Fibroblast of lung (primary cell): ENCODE measurements at regions not wholly inside any gene's neighbourhood (a gene's known extent, or its start where the extent isn't known, plus 50 kb on each side); places are given as distances from the start of the nearest gene placed in this dataset.

Experiments used
- DNase-seq, 2 donors: peaks; one replicate each; pipeline versions ENCODE4 v3.0.0 to v3.0.0-alpha.2; 2010; ENCODE audit warnings: low read depth in 2 of 2
- H2AFZ ChIP-seq: 2 replicates; pipeline ENCODE4 v1.5.1; 2012; ENCODE audit warnings: low read length, control low read depth, inconsistent platforms
- H3K27ac ChIP-seq: 2 replicates; pipeline ENCODE4 v1.5.1; 2011; ENCODE audit warnings: low read length, control low read depth; ENCODE audit not compliant: insufficient read depth
- H3K27me3 ChIP-seq: 2 replicates; pipeline ENCODE4 v1.5.1; 2011; ENCODE audit warnings: mild to moderate bottlenecking, low read length; ENCODE audit not compliant: control insufficient read depth, insufficient read depth
- H3K36me3 ChIP-seq: 2 replicates; pipeline ENCODE4 v1.5.1; 2011; ENCODE audit warnings: low read length; ENCODE audit not compliant: control insufficient read depth, insufficient read depth
- H3K4me1 ChIP-seq: 2 replicates; pipeline ENCODE4 v1.5.1; 2011; ENCODE audit warnings: low read length; ENCODE audit not compliant: control insufficient read depth, insufficient read depth; ENCODE audit errors: extremely low read depth
- H3K4me2 ChIP-seq: 2 replicates; pipeline ENCODE4 v1.5.1; 2011; ENCODE audit warnings: low read length, control low read depth; ENCODE audit not compliant: insufficient read depth; ENCODE audit errors: extremely low read depth
- H3K4me3 ChIP-seq, 4 experiments: fragments of 200-600 bp in 1 of 4; sonication (generic) in 1 of 4; replicated peaks in 1 of 4; 2 replicates each; pipeline ENCODE4 v1.5.1; 2011 to 2016; ENCODE audit warnings: low read length in 4 of 4, low read depth in 3 of 4, mild to moderate bottlenecking in 3 of 4, control low read depth in 2 of 4, inconsistent platforms in 1 of 4, mixed read lengths in 1 of 4; ENCODE audit not compliant: insufficient read depth in 1 of 4; ENCODE audit errors: control extremely low read depth in 1 of 4
- H3K79me2 ChIP-seq: 2 replicates; pipeline ENCODE4 v1.5.1; 2012; ENCODE audit warnings: mild to moderate bottlenecking, low read length, inconsistent platforms; ENCODE audit not compliant: control insufficient read depth, insufficient read depth
- H3K9ac ChIP-seq: 2 replicates; pipeline ENCODE4 v1.5.1; 2011; ENCODE audit warnings: mild to moderate bottlenecking, low read length, control low read depth; ENCODE audit not compliant: insufficient read depth
- H3K9me3 ChIP-seq: 2 replicates; pipeline ENCODE4 v1.5.1; 2012; ENCODE audit warnings: low read depth, low read length; ENCODE audit not compliant: control insufficient read depth, insufficient read depth
- H4K20me1 ChIP-seq: 2 replicates; pipeline ENCODE4 v1.5.1; 2011; ENCODE audit warnings: low read length; ENCODE audit not compliant: control insufficient read depth, insufficient read depth; ENCODE audit errors: extremely low read depth
- EZH2 ChIP-seq: IDR thresholded peaks from 2 replicates; pipeline ENCODE4 v1.5.1; 2012; ENCODE audit warnings: low read length, control low read depth, mild to moderate bottlenecking; ENCODE audit errors: missing control alignments
- TF ChIP-seq, protein P1 (sequence below), 2 donors: IDR thresholded peaks in 1 of 2; conservative IDR thresholded peaks in 1 of 2; 1 replicate in 1 of 2; 2 replicates in 1 of 2; pipeline ENCODE4 v1.5.1; 2011 to 2012; ENCODE audit warnings: low read length in 2 of 2, control low read depth in 1 of 2, inconsistent platforms in 1 of 2, low read depth in 1 of 2, mild to moderate bottlenecking in 1 of 2

DNA sequence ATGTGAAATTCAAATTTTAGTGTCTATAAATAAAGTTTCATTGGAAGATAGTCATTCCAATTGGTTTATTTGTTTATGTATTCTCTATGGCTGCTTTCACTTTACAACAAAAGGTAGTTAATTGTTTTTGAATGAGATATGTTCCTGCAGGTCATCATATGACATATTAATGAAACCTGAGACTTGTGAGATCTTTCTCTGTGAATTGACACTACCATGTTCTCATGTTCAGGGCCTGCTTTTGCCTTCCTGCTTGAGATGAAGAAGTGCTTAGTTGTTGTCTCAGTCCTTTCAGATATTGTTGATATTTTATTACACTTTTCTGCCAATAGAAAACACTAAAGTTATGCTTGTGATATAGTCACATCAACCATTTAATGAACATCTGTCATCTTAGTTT, 132.5 kb downstream of the UTRN start:
- H3K79me2 ChIP-seq, result peaks cover 22% of the 10 kb centered on the region
- H3K4me2 ChIP-seq, result no peak overlapping the region
- peaks cover 17% of the 10 kb centered on the region for H3K4me1 ChIP-seq
- H3K36me3 ChIP-seq, result no peaks in the 10 kb centered on the region
- TF ChIP-seq, protein P1, sequence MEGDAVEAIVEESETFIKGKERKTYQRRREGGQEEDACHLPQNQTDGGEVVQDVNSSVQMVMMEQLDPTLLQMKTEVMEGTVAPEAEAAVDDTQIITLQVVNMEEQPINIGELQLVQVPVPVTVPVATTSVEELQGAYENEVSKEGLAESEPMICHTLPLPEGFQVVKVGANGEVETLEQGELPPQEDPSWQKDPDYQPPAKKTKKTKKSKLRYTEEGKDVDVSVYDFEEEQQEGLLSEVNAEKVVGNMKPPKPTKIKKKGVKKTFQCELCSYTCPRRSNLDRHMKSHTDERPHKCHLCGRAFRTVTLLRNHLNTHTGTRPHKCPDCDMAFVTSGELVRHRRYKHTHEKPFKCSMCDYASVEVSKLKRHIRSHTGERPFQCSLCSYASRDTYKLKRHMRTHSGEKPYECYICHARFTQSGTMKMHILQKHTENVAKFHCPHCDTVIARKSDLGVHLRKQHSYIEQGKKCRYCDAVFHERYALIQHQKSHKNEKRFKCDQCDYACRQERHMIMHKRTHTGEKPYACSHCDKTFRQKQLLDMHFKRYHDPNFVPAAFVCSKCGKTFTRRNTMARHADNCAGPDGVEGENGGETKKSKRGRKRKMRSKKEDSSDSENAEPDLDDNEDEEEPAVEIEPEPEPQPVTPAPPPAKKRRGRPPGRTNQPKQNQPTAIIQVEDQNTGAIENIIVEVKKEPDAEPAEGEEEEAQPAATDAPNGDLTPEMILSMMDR (conservative IDR thresholded peaks at IDR 0.05 in 1 of 2, IDR thresholded peaks at IDR 0.05 in 1 of 2; ENCODE audit: low read depth in 1 of 2, low read length in 2 of 2), result no peak
- TF ChIP-seq EZH2, result no peak
- H3K27ac ChIP-seq, result no peak overlapping the region
- H3K27me3 ChIP-seq, result no peaks in the 10 kb centered on the region
- H2AFZ ChIP-seq, result no peak overlapping the region
- no peak overlapping the region for H3K9ac ChIP-seq
- H3K9me3 ChIP-seq, result no peaks in the 10 kb centered on the region
- H3K4me3 ChIP-seq, result no peak overlapping the region
- peak in 1 of 2 donors; percentile 25 for DNase-seq
- H4K20me1 ChIP-seq, result no peaks in the 10 kb centered on the region

DNA sequence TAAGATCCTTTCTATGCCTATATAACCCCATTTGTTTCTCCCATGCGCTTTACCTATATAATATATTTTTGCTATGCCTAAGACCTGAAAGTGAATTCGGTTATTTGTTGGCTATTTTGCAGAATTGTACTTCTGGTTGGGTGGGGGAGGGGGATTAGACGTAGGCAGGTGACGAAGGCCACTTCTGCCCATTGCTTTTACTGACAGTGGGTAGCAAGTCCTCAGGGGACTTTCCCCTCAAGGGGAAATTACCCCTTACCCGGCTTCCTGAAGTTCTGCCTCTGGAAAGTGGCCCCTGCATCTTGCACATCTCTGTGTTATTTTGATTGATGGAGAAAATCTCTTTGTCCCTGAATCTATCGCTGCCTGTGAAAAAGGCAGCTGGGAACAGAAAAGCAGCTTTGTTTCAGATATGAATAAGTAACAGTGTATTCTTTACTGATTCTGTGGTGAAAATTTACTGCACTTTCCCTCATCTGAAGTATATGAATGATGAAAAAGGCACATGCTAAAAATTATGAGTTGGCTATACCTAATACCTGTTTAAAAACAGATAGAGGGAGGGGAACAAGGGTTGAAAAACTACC, 133.9 kb downstream of the UTRN start:
- DNase-seq, result no peak
- H3K36me3 ChIP-seq, result no peaks in the 10 kb centered on the region
- H3K79me2 ChIP-seq, result peaks cover 15% of the 10 kb centered on the region
- H3K27ac ChIP-seq, result no peak overlapping the region
- no peak overlapping the region for H3K9ac ChIP-seq
- H4K20me1 ChIP-seq, result no peaks in the 10 kb centered on the region
- TF ChIP-seq, protein P1 (conservative IDR thresholded peaks at IDR 0.05 in 1 of 2, IDR thresholded peaks at IDR 0.05 in 1 of 2; ENCODE audit: low read depth in 1 of 2, low read length in 2 of 2), result no peak
- no peak for TF ChIP-seq EZH2
- H3K27me3 ChIP-seq, result no peaks in the 10 kb centered on the region
- no peak overlapping the region for H3K4me2 ChIP-seq
- H3K4me1 ChIP-seq, result peaks cover 17% of the 10 kb centered on the region
- H2AFZ ChIP-seq, result no peak overlapping the region
- no peak overlapping the region for H3K4me3 ChIP-seq
- no peaks in the 10 kb centered on the region for H3K9me3 ChIP-seq

DNA sequence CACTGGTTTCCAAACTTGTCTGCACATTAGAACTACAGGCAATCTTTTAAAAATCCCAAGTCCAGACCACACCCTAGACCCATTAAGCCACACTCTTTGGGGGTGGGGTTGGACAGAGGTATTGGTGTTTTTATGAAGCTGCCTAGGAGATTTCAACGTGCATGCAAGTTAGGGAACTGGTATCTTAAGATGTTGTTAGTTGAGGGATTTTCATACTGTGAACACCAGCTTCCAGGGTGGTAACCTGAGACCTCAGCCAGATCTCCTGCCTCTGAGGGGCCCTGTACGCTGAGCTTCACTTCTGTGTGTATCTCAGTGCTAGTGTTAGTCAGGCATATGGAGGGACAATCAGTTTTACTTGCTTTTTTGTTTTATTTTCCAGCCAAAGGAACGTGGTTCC, 138.0 kb downstream of the UTRN start:
- TF ChIP-seq EZH2, result no peak
- TF ChIP-seq, protein P1 (conservative IDR thresholded peaks at IDR 0.05 in 1 of 2, IDR thresholded peaks at IDR 0.05 in 1 of 2; ENCODE audit: low read depth in 1 of 2, low read length in 2 of 2), result no peak
- Histone ChIP-seq H3K27me3 (no peaks in the 10 kb centered on the region), H3K4me3 (no peak overlapping the region), H3K9ac (no peak overlapping the region), H3K36me3 (peaks cover 4% of the 10 kb centered on the region), H4K20me1 (no peaks in the 10 kb centered on the region), H3K9me3 (no peaks in the 10 kb centered on the region), H3K79me2 (peaks cover 11% of the 10 kb centered on the region), H3K4me2 (no peak overlapping the region), H3K4me1 (no peaks in the 10 kb centered on the region), H2AFZ (no peak overlapping the region), H3K27ac (no peak overlapping the region)
- no peak for DNase-seq
